Liver (tissue), 8 donors: ENCODE measurements at regions not wholly inside any gene's neighbourhood (a gene's known extent, or its start where the extent isn't known, plus 50 kb on each side); places are given as distances from the start of the nearest gene placed in this dataset.

ENCODE experiments used
- DNase-seq: peaks from one replicate; pipeline ENCODE4 v3.0.0-alpha.2; 2017; ENCODE audit warnings: low spot score
- H3K27ac ChIP-seq, 2 donors: one replicate each; pipeline ENCODE4 v1.7.0; 2013; ENCODE audit warnings: inconsistent platforms in 2 of 2, low read length in 2 of 2, control low read depth in 1 of 2, low read depth in 1 of 2, mild to moderate bottlenecking in 1 of 2
- H3K27me3 ChIP-seq, 4 donors: one replicate each; pipeline versions ENCODE4 v1.6.1 to v1.7.0; 2013; ENCODE audit warnings: low read length in 3 of 4, inconsistent platforms in 1 of 4, mild to moderate bottlenecking in 1 of 4, moderate library complexity in 1 of 4; ENCODE audit not compliant: control insufficient read depth in 4 of 4, insufficient read depth in 4 of 4
- H3K36me3 ChIP-seq, 4 donors: one replicate each; pipeline versions ENCODE4 v1.6.1 to v1.7.0; 2013; ENCODE audit warnings: low read length in 3 of 4, mild to moderate bottlenecking in 3 of 4, low read depth in 1 of 4, moderate library complexity in 1 of 4; ENCODE audit not compliant: control insufficient read depth in 4 of 4, insufficient read depth in 3 of 4
- H3K4me1 ChIP-seq, 4 donors: one replicate each; pipeline versions ENCODE4 v1.6.1 to v1.7.0; 2013; ENCODE audit warnings: low read length in 3 of 4, mild to moderate bottlenecking in 3 of 4, moderate library complexity in 1 of 4; ENCODE audit not compliant: control insufficient read depth in 4 of 4, insufficient read depth in 4 of 4
- H3K4me3 ChIP-seq, 3 donors: one replicate each; pipeline versions ENCODE4 v1.6.1 to v1.7.0; 2013; ENCODE audit warnings: low read length in 3 of 3, control low read depth in 1 of 3, low read depth in 1 of 3, mild to moderate bottlenecking in 1 of 3
- H3K9ac ChIP-seq, 2 donors: one replicate each; pipeline ENCODE4 v1.7.0; 2013; ENCODE audit warnings: low read length in 2 of 2, mild to moderate bottlenecking in 2 of 2, moderate library complexity in 2 of 2, control low read depth in 1 of 2, low read depth in 1 of 2
- H3K9me3 ChIP-seq, 4 donors: one replicate each; pipeline versions ENCODE4 v1.6.1 to v1.7.0; 2013; ENCODE audit warnings: low read length in 3 of 4; ENCODE audit not compliant: control insufficient read depth in 4 of 4
- FOXA1 ChIP-seq: IDR thresholded peaks from 2 replicates; pipeline ENCODE4 v1.6.1; 2016; ENCODE audit warnings: antibody characterized with exemption
- FOXA2 ChIP-seq: IDR thresholded peaks from 2 replicates; pipeline ENCODE4 v1.6.1; 2016; ENCODE audit warnings: antibody characterized with exemption
- GABPA ChIP-seq, 2 donors: IDR thresholded peaks in 1 of 2; conservative IDR thresholded peaks in 1 of 2; 2 replicates each; pipeline ENCODE4 v1.6.1; 2016; ENCODE audit warnings: antibody characterized with exemption in 2 of 2, mild to moderate bottlenecking in 1 of 2, moderate library complexity in 1 of 2
- HNF4G ChIP-seq: IDR thresholded peaks from 2 replicates; pipeline ENCODE4 v1.6.1; 2016; ENCODE audit warnings: antibody characterized with exemption
- JUND ChIP-seq, 2 donors: IDR thresholded peaks; 2 replicates each; pipeline ENCODE4 v1.6.1; 2016; ENCODE audit warnings: antibody characterized with exemption in 2 of 2
- NR2F2 ChIP-seq: IDR thresholded peaks from 2 replicates; pipeline ENCODE4 v1.6.1; 2016; ENCODE audit warnings: antibody characterized with exemption
- RAD21 ChIP-seq, 2 donors: IDR thresholded peaks; 2 replicates each; pipeline ENCODE4 v1.6.1; 2016; ENCODE audit warnings: antibody characterized with exemption in 2 of 2, mild to moderate bottlenecking in 2 of 2
- SP1 ChIP-seq: IDR thresholded peaks from 2 replicates; pipeline ENCODE4 v1.6.1; 2018; ENCODE audit warnings: antibody characterized with exemption, mild to moderate bottlenecking
- TAF1 ChIP-seq: conservative IDR thresholded peaks from 2 replicates; pipeline ENCODE4 v1.6.1; 2016; ENCODE audit warnings: antibody characterized with exemption, mild to moderate bottlenecking
- YY1 ChIP-seq: IDR thresholded peaks from 2 replicates; pipeline ENCODE4 v1.6.1; 2016; ENCODE audit warnings: antibody characterized with exemption, mild to moderate bottlenecking
- WGBS: extraction: QIAGEN DNeasy Blood & Tissue Kit; methylation state at CpG from one replicate; pipeline ENCODE4 v1.1.7; 2013; 5-methylcytosine and 5-hydroxymethylcytosine counted together
- TF ChIP-seq, protein P1 (sequence below): IDR thresholded peaks from 2 replicates; pipeline ENCODE4 v1.6.1; 2016; ENCODE audit warnings: antibody characterized with exemption
- TF ChIP-seq, protein P2 (sequence below): IDR thresholded peaks from 2 replicates; pipeline ENCODE4 v1.6.1; 2016; ENCODE audit warnings: antibody characterized with exemption
- TF ChIP-seq, protein P3 (sequence below): fragments of 150-350 bp; IDR thresholded peaks from 2 replicates; pipeline ENCODE4 v1.5.1; 2017; ENCODE audit warnings: improper control_type of control experiment, low read depth, low read length; ENCODE audit not compliant: missing input control
- TF ChIP-seq, protein P4 (sequence below): IDR thresholded peaks from 2 replicates; pipeline ENCODE4 v1.6.1; 2016; ENCODE audit warnings: antibody characterized with exemption, mild to moderate bottlenecking
- donor health status: healthy.
- donor health status: healthy.
- donor health status: healthy.
- donor health status: healthy.
- donor health status: healthy.

DNA sequence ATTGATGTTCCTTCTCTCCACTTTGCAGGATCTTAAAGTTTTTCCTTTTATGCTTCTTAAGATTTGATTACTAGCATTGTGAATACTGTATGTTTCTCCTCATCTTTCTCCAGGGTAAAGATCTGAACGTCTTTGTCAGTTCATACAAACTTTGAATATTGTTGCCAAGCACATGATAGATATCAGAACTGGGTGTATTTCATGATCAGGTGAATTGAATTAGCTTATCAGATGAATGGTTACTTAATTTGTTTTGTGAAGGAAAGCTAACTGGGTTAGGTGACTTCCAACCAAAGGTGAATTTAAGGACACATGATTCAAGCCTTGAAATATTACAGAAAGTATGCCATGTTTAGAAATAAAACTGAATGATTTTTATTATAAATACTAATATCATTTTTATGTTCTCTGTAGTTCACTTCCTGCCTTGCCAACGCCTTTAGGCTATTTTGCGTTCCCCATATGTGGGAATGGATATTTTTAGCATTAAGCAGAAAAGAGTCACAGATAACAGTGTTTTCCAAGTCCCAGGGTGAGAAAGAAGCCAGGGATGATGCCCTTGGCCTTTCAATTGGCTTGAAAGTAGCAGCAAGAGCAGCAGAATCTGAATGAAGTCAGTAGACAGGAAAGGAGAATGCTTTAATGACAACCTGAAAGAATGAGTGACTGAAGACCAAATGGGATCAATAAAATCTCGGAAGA is 752.1 kb downstream of the NCAM2 start:
- no peak for DNase-seq
- H3K27ac ChIP-seq: no peak overlapping the region
- no peaks in the 10 kb centered on the region for H3K4me1 ChIP-seq
- no peaks in the 10 kb centered on the region for H3K9me3 ChIP-seq
- 51% methylated on average over 4 of the region's 4 CpGs for WGBS
- no peaks in the 10 kb centered on the region for H3K36me3 ChIP-seq
- H3K4me3 ChIP-seq: no peak overlapping the region
- H3K27me3 ChIP-seq: peaks cover 0 to 3% (median 0%) of the 10 kb centered on the region in 4 donors
- no peak overlapping the region for H3K9ac ChIP-seq
- TF ChIP-seq RAD21 (IDR thresholded peaks at IDR 0.05): no peak
- TF ChIP-seq, protein P1, sequence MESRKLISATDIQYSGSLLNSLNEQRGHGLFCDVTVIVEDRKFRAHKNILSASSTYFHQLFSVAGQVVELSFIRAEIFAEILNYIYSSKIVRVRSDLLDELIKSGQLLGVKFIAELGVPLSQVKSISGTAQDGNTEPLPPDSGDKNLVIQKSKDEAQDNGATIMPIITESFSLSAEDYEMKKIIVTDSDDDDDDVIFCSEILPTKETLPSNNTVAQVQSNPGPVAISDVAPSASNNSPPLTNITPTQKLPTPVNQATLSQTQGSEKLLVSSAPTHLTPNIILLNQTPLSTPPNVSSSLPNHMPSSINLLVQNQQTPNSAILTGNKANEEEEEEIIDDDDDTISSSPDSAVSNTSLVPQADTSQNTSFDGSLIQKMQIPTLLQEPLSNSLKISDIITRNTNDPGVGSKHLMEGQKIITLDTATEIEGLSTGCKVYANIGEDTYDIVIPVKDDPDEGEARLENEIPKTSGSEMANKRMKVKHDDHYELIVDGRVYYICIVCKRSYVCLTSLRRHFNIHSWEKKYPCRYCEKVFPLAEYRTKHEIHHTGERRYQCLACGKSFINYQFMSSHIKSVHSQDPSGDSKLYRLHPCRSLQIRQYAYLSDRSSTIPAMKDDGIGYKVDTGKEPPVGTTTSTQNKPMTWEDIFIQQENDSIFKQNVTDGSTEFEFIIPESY: no peak
- no peak for TF ChIP-seq FOXA1
- TF ChIP-seq, protein P2, sequence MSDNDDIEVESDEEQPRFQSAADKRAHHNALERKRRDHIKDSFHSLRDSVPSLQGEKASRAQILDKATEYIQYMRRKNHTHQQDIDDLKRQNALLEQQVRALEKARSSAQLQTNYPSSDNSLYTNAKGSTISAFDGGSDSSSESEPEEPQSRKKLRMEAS: no peak
- TF ChIP-seq, protein P3, sequence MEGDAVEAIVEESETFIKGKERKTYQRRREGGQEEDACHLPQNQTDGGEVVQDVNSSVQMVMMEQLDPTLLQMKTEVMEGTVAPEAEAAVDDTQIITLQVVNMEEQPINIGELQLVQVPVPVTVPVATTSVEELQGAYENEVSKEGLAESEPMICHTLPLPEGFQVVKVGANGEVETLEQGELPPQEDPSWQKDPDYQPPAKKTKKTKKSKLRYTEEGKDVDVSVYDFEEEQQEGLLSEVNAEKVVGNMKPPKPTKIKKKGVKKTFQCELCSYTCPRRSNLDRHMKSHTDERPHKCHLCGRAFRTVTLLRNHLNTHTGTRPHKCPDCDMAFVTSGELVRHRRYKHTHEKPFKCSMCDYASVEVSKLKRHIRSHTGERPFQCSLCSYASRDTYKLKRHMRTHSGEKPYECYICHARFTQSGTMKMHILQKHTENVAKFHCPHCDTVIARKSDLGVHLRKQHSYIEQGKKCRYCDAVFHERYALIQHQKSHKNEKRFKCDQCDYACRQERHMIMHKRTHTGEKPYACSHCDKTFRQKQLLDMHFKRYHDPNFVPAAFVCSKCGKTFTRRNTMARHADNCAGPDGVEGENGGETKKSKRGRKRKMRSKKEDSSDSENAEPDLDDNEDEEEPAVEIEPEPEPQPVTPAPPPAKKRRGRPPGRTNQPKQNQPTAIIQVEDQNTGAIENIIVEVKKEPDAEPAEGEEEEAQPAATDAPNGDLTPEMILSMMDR: no peak
- no peak for TF ChIP-seq TAF1
- no peak for TF ChIP-seq YY1
- TF ChIP-seq FOXA2: no peak
- TF ChIP-seq, protein P4, sequence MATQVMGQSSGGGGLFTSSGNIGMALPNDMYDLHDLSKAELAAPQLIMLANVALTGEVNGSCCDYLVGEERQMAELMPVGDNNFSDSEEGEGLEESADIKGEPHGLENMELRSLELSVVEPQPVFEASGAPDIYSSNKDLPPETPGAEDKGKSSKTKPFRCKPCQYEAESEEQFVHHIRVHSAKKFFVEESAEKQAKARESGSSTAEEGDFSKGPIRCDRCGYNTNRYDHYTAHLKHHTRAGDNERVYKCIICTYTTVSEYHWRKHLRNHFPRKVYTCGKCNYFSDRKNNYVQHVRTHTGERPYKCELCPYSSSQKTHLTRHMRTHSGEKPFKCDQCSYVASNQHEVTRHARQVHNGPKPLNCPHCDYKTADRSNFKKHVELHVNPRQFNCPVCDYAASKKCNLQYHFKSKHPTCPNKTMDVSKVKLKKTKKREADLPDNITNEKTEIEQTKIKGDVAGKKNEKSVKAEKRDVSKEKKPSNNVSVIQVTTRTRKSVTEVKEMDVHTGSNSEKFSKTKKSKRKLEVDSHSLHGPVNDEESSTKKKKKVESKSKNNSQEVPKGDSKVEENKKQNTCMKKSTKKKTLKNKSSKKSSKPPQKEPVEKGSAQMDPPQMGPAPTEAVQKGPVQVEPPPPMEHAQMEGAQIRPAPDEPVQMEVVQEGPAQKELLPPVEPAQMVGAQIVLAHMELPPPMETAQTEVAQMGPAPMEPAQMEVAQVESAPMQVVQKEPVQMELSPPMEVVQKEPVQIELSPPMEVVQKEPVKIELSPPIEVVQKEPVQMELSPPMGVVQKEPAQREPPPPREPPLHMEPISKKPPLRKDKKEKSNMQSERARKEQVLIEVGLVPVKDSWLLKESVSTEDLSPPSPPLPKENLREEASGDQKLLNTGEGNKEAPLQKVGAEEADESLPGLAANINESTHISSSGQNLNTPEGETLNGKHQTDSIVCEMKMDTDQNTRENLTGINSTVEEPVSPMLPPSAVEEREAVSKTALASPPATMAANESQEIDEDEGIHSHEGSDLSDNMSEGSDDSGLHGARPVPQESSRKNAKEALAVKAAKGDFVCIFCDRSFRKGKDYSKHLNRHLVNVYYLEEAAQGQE: no peak

DNA sequence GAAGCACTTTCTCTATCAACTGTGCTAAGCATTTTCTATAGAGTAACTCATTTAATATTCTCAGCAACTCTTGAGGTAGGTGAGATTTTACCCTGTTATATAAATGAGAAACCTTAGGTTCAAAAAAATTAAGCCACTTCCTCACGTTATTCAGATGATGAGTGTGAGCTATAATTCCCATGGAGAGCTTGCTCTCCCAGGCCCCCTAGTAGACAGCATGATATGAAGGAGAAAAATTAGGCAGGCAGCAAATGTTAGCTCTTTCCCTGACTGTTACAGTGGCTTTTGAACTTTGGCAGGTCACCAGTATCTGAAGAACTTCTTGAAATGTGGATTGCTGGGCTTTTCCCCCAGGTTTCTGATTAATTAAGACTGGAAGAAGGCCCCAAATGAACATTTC is 753.1 kb downstream of the NCAM2 start:
- Histone ChIP-seq H3K4me1 (no peaks in the 10 kb centered on the region), H3K27me3 (peaks cover 0 to 3% (median 0%) of the 10 kb centered on the region in 4 donors), H3K9ac (no peak overlapping the region), H3K36me3 (no peaks in the 10 kb centered on the region), H3K4me3 (no peak overlapping the region), H3K9me3 (no peaks in the 10 kb centered on the region), H3K27ac (no peak overlapping the region)
- no peak for DNase-seq
- WGBS: 44% methylated on average over 1 of the region's 1 CpG
- no peak for TF ChIP-seq FOXA1
- TF ChIP-seq JUND (IDR thresholded peaks at IDR 0.05): no peak
- TF ChIP-seq, protein P1: no peak
- no peak for TF ChIP-seq RAD21 (IDR thresholded peaks at IDR 0.05)
- TF ChIP-seq NR2F2: no peak
- no peak for TF ChIP-seq FOXA2
- no peak for TF ChIP-seq YY1
- no peak for TF ChIP-seq SP1
- no peak for TF ChIP-seq HNF4G
- TF ChIP-seq TAF1: no peak
- TF ChIP-seq GABPA (IDR thresholded peaks at IDR 0.05 in 1 of 2, conservative IDR thresholded peaks at IDR 0.05 in 1 of 2): no peak
- TF ChIP-seq, protein P4: no peak
- TF ChIP-seq, protein P3: no peak
